Liver (tissue), 8 donors: ENCODE measurements at regions not wholly inside any gene's neighbourhood (a gene's known extent, or its start where the extent isn't known, plus 50 kb on each side); places are given as distances from the start of the nearest gene placed in this dataset.

Experiments
- DNase-seq: peaks from one replicate; pipeline ENCODE4 v3.0.0-alpha.2; 2017; ENCODE audit warnings: low spot score
- H3K27ac ChIP-seq, 2 donors: one replicate each; pipeline ENCODE4 v1.7.0; 2013; ENCODE audit warnings: inconsistent platforms in 2 of 2, low read length in 2 of 2, control low read depth in 1 of 2, low read depth in 1 of 2, mild to moderate bottlenecking in 1 of 2
- H3K27me3 ChIP-seq, 4 donors: one replicate each; pipeline versions ENCODE4 v1.6.1 to v1.7.0; 2013; ENCODE audit warnings: low read length in 3 of 4, inconsistent platforms in 1 of 4, mild to moderate bottlenecking in 1 of 4, moderate library complexity in 1 of 4; ENCODE audit not compliant: control insufficient read depth in 4 of 4, insufficient read depth in 4 of 4
- H3K36me3 ChIP-seq, 4 donors: one replicate each; pipeline versions ENCODE4 v1.6.1 to v1.7.0; 2013; ENCODE audit warnings: low read length in 3 of 4, mild to moderate bottlenecking in 3 of 4, low read depth in 1 of 4, moderate library complexity in 1 of 4; ENCODE audit not compliant: control insufficient read depth in 4 of 4, insufficient read depth in 3 of 4
- H3K4me1 ChIP-seq, 4 donors: one replicate each; pipeline versions ENCODE4 v1.6.1 to v1.7.0; 2013; ENCODE audit warnings: low read length in 3 of 4, mild to moderate bottlenecking in 3 of 4, moderate library complexity in 1 of 4; ENCODE audit not compliant: control insufficient read depth in 4 of 4, insufficient read depth in 4 of 4
- H3K4me3 ChIP-seq, 3 donors: one replicate each; pipeline versions ENCODE4 v1.6.1 to v1.7.0; 2013; ENCODE audit warnings: low read length in 3 of 3, control low read depth in 1 of 3, low read depth in 1 of 3, mild to moderate bottlenecking in 1 of 3
- H3K9ac ChIP-seq, 2 donors: one replicate each; pipeline ENCODE4 v1.7.0; 2013; ENCODE audit warnings: low read length in 2 of 2, mild to moderate bottlenecking in 2 of 2, moderate library complexity in 2 of 2, control low read depth in 1 of 2, low read depth in 1 of 2
- H3K9me3 ChIP-seq, 4 donors: one replicate each; pipeline versions ENCODE4 v1.6.1 to v1.7.0; 2013; ENCODE audit warnings: low read length in 3 of 4; ENCODE audit not compliant: control insufficient read depth in 4 of 4
- EGR1 ChIP-seq, 2 donors: IDR thresholded peaks; 2 replicates each; pipeline ENCODE4 v1.6.1; 2016 to 2018; ENCODE audit warnings: antibody characterized with exemption in 2 of 2, low read depth in 2 of 2
- FOXA1 ChIP-seq: IDR thresholded peaks from 2 replicates; pipeline ENCODE4 v1.6.1; 2016; ENCODE audit warnings: antibody characterized with exemption
- FOXA2 ChIP-seq: IDR thresholded peaks from 2 replicates; pipeline ENCODE4 v1.6.1; 2016; ENCODE audit warnings: antibody characterized with exemption
- GABPA ChIP-seq, 2 donors: IDR thresholded peaks in 1 of 2; conservative IDR thresholded peaks in 1 of 2; 2 replicates each; pipeline ENCODE4 v1.6.1; 2016; ENCODE audit warnings: antibody characterized with exemption in 2 of 2, mild to moderate bottlenecking in 1 of 2, moderate library complexity in 1 of 2
- HNF4A ChIP-seq, 2 donors: conservative IDR thresholded peaks; 2 replicates each; pipeline ENCODE4 v1.6.1; 2016; ENCODE audit warnings: antibody characterized with exemption in 2 of 2, mild to moderate bottlenecking in 2 of 2
- HNF4G ChIP-seq: IDR thresholded peaks from 2 replicates; pipeline ENCODE4 v1.6.1; 2016; ENCODE audit warnings: antibody characterized with exemption
- JUND ChIP-seq, 2 donors: IDR thresholded peaks; 2 replicates each; pipeline ENCODE4 v1.6.1; 2016; ENCODE audit warnings: antibody characterized with exemption in 2 of 2
- NR2F2 ChIP-seq: IDR thresholded peaks from 2 replicates; pipeline ENCODE4 v1.6.1; 2016; ENCODE audit warnings: antibody characterized with exemption
- RAD21 ChIP-seq, 2 donors: IDR thresholded peaks; 2 replicates each; pipeline ENCODE4 v1.6.1; 2016; ENCODE audit warnings: antibody characterized with exemption in 2 of 2, mild to moderate bottlenecking in 2 of 2
- RXRA ChIP-seq, 2 donors: IDR thresholded peaks; 2 replicates each; pipeline ENCODE4 v1.6.1; 2017 to 2018; ENCODE audit warnings: antibody characterized with exemption in 2 of 2, mild to moderate bottlenecking in 1 of 2
- TAF1 ChIP-seq: conservative IDR thresholded peaks from 2 replicates; pipeline ENCODE4 v1.6.1; 2016; ENCODE audit warnings: antibody characterized with exemption, mild to moderate bottlenecking
- YY1 ChIP-seq: IDR thresholded peaks from 2 replicates; pipeline ENCODE4 v1.6.1; 2016; ENCODE audit warnings: antibody characterized with exemption, mild to moderate bottlenecking
- WGBS: extraction: QIAGEN DNeasy Blood & Tissue Kit; methylation state at CpG from one replicate; pipeline ENCODE4 v1.1.7; 2013; 5-methylcytosine and 5-hydroxymethylcytosine counted together
- TF ChIP-seq, protein P1 (sequence below): IDR thresholded peaks from 2 replicates; pipeline ENCODE4 v1.6.1; 2016; ENCODE audit warnings: antibody characterized with exemption
- TF ChIP-seq, protein P2 (sequence below): IDR thresholded peaks from 2 replicates; pipeline ENCODE4 v1.6.1; 2016; ENCODE audit warnings: antibody characterized with exemption
- TF ChIP-seq, protein P3 (sequence below): IDR thresholded peaks from 2 replicates; pipeline ENCODE4 v1.6.1; 2016; ENCODE audit warnings: antibody characterized with exemption
- TF ChIP-seq, protein P4 (sequence below): fragments of 150-350 bp; IDR thresholded peaks from 2 replicates; pipeline ENCODE4 v1.5.1; 2017; ENCODE audit warnings: improper control_type of control experiment, low read depth, low read length; ENCODE audit not compliant: missing input control
- TF ChIP-seq, protein P5 (sequence below): IDR thresholded peaks from 2 replicates; pipeline ENCODE4 v1.6.1; 2016; ENCODE audit warnings: antibody characterized with exemption, mild to moderate bottlenecking
- donor health status: healthy.
- donor health status: healthy.
- donor health status: healthy.
- donor health status: healthy.
- donor health status: healthy.

DNA sequence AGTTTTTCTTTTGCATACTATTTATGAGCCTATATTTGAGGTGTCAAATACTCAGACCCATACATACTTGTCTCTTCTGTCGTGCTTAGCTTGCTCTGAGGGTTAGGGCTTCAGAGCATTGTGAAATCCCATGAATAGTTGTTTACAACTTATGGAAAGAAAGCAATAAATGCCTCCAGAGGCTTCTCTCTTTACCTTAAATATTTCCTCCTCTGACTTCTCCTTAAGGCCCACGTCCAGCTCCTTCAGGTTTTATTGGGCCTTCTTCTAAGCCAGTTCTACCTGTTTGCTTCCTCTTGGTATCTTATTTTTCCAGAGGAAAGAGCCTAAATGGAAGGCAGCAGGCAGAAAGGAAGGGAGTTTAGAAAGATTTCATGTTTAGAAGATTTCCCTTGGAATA lies 218.6 kb downstream of the SPTSSA start:
- WGBS = 58% methylated on average over 2 of the region's 2 CpGs

DNA sequence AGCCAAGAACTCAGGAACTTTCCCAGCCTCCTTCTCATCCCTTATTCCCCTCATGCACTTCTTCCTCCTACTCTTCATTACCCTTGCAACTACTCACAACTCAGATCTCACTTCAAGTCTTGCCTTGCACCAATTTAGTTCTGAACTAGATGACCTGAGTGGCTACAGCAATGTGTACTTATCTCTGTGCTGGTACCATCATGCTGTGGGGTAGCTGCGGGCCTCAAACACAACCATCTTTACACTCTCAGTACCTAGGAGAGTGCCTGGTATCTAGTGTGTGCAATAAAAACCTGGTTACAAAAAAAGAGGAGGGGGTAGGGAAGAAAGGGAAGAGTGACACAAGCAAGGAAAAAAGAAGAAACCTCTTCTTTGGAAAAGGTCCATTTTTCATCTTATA lies 219.0 kb downstream of the SPTSSA start:
- 83% methylated on average over 1 of the region's 1 CpG for WGBS
- H3K9me3 ChIP-seq = no peaks in the 10 kb centered on the region
- no peaks in the 10 kb centered on the region for H3K36me3 ChIP-seq
- H3K4me3 ChIP-seq = no peak overlapping the region
- peaks cover 0 to 3% (median 0%) of the 10 kb centered on the region in 4 donors for H3K27me3 ChIP-seq
- peaks cover 0 to 3% (median under 1%) of the 10 kb centered on the region in 4 donors for H3K4me1 ChIP-seq
- no peak for DNase-seq
- H3K9ac ChIP-seq = no peak overlapping the region
- H3K27ac ChIP-seq = no peak overlapping the region
- TF ChIP-seq RAD21 (IDR thresholded peaks at IDR 0.05) = no peak
- TF ChIP-seq FOXA2 = no peak
- TF ChIP-seq RXRA (IDR thresholded peaks at IDR 0.05) = no peak
- TF ChIP-seq GABPA (IDR thresholded peaks at IDR 0.05 in 1 of 2, conservative IDR thresholded peaks at IDR 0.05 in 1 of 2) = no peak
- TF ChIP-seq HNF4A (conservative IDR thresholded peaks at IDR 0.05) = no peak
- no peak for TF ChIP-seq EGR1 (IDR thresholded peaks at IDR 0.05; ENCODE audit: low read depth in 2 of 2)
- no peak for TF ChIP-seq YY1
- TF ChIP-seq, protein P1, sequence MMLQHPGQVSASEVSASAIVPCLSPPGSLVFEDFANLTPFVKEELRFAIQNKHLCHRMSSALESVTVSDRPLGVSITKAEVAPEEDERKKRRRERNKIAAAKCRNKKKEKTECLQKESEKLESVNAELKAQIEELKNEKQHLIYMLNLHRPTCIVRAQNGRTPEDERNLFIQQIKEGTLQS = no peak
- TF ChIP-seq, protein P2, sequence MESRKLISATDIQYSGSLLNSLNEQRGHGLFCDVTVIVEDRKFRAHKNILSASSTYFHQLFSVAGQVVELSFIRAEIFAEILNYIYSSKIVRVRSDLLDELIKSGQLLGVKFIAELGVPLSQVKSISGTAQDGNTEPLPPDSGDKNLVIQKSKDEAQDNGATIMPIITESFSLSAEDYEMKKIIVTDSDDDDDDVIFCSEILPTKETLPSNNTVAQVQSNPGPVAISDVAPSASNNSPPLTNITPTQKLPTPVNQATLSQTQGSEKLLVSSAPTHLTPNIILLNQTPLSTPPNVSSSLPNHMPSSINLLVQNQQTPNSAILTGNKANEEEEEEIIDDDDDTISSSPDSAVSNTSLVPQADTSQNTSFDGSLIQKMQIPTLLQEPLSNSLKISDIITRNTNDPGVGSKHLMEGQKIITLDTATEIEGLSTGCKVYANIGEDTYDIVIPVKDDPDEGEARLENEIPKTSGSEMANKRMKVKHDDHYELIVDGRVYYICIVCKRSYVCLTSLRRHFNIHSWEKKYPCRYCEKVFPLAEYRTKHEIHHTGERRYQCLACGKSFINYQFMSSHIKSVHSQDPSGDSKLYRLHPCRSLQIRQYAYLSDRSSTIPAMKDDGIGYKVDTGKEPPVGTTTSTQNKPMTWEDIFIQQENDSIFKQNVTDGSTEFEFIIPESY = no peak
- TF ChIP-seq, protein P3, sequence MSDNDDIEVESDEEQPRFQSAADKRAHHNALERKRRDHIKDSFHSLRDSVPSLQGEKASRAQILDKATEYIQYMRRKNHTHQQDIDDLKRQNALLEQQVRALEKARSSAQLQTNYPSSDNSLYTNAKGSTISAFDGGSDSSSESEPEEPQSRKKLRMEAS = no peak
- TF ChIP-seq HNF4G = no peak
- TF ChIP-seq, protein P4, sequence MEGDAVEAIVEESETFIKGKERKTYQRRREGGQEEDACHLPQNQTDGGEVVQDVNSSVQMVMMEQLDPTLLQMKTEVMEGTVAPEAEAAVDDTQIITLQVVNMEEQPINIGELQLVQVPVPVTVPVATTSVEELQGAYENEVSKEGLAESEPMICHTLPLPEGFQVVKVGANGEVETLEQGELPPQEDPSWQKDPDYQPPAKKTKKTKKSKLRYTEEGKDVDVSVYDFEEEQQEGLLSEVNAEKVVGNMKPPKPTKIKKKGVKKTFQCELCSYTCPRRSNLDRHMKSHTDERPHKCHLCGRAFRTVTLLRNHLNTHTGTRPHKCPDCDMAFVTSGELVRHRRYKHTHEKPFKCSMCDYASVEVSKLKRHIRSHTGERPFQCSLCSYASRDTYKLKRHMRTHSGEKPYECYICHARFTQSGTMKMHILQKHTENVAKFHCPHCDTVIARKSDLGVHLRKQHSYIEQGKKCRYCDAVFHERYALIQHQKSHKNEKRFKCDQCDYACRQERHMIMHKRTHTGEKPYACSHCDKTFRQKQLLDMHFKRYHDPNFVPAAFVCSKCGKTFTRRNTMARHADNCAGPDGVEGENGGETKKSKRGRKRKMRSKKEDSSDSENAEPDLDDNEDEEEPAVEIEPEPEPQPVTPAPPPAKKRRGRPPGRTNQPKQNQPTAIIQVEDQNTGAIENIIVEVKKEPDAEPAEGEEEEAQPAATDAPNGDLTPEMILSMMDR = no peak
- TF ChIP-seq, protein P5, sequence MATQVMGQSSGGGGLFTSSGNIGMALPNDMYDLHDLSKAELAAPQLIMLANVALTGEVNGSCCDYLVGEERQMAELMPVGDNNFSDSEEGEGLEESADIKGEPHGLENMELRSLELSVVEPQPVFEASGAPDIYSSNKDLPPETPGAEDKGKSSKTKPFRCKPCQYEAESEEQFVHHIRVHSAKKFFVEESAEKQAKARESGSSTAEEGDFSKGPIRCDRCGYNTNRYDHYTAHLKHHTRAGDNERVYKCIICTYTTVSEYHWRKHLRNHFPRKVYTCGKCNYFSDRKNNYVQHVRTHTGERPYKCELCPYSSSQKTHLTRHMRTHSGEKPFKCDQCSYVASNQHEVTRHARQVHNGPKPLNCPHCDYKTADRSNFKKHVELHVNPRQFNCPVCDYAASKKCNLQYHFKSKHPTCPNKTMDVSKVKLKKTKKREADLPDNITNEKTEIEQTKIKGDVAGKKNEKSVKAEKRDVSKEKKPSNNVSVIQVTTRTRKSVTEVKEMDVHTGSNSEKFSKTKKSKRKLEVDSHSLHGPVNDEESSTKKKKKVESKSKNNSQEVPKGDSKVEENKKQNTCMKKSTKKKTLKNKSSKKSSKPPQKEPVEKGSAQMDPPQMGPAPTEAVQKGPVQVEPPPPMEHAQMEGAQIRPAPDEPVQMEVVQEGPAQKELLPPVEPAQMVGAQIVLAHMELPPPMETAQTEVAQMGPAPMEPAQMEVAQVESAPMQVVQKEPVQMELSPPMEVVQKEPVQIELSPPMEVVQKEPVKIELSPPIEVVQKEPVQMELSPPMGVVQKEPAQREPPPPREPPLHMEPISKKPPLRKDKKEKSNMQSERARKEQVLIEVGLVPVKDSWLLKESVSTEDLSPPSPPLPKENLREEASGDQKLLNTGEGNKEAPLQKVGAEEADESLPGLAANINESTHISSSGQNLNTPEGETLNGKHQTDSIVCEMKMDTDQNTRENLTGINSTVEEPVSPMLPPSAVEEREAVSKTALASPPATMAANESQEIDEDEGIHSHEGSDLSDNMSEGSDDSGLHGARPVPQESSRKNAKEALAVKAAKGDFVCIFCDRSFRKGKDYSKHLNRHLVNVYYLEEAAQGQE = no peak

More for the DNA sequence above, 218.6 kb downstream of the SPTSSA start:
- TF ChIP-seq YY1 (no peak), JUND (IDR thresholded peaks at IDR 0.05) (no peak), EGR1 (IDR thresholded peaks at IDR 0.05; ENCODE audit: low read depth in 2 of 2) (no peak), RXRA (IDR thresholded peaks at IDR 0.05) (no peak), RAD21 (IDR thresholded peaks at IDR 0.05) (no peak), NR2F2 (no peak), TAF1 (no peak), HNF4G (no peak), FOXA1 (no peak)
- TF ChIP-seq, protein P3 = no peak
- TF ChIP-seq, protein P4 = no peak
- TF ChIP-seq, protein P2 = no peak
- Histone ChIP-seq H3K9me3 (no peaks in the 10 kb centered on the region), H3K4me3 (no peak overlapping the region), H3K4me1 (peaks cover 0 to 3% (median under 1%) of the 10 kb centered on the region in 4 donors), H3K36me3 (no peaks in the 10 kb centered on the region), H3K27ac (no peak overlapping the region), H3K27me3 (peaks cover 0 to 3% (median 0%) of the 10 kb centered on the region in 4 donors), H3K9ac (no peak overlapping the region)
- DNase-seq = no peak
